ENCODE measurements at regions not wholly inside any gene's neighbourhood (a gene's known extent, or its start where the extent isn't known, plus 50 kb on each side); places are given as distances from the start of the nearest gene placed in this dataset.

DNA sequence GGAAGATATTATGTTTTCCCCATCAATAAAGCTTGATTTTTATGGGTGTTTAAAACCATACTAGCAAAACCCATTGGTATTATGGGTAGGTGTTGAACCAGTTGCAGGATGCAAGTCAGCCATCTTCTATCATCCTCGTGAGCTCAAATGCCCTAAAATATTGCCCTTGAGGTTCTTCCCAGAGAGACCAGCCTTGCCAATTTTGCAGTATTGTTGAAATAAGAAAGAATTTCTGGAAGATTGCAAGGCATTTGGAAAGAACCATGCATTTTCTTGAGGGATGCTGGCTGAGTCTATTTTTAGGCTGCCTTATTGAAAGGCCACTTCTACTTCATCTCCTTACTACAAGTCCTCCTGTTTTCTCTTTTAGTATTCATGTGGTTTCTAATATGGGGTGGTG, 60.9 kb upstream of the SOD3 start:
- 37 to 90% (median 66%) methylated on average over 1 of the region's 1 CpG for WGBS, 5 donors

DNA sequence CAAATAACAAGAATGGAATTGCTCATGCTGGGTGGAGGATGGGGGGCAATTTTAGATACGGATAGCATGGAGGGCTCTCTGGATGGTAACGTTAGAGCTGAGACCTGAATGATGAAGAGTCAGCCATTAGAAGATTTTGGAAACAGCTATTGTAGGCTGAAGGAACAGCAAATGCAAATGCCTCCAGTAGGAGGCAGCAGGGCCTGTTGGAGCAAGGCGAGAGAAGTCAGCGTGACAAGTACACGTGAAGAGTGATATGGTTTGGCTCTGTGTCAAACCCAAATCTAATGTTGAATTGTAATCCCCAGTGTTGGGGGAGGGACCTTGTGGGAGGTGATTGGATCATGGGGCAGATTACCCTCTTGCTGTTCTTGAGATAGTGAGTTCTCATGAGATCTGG, 59.3 kb upstream of the SOD3 start:
- WGBS, 5 donors, result 49 to 65% (median 55%) methylated on average over 5 of the region's 5 CpGs
- H3K27me3 ChIP-seq, result no peaks in the 10 kb centered on the region
- intact Hi-C loops (cut with DNase I; ENCODE audit: low total_unique reads), result no loop called here
- H3K4me3 ChIP-seq, result no peak overlapping the region
- TF ChIP-seq EP300 (IDR thresholded peaks at IDR 0.05) (no peak), POLR2AphosphoS5 (IDR thresholded peaks at IDR 0.05) (no peak), POLR2A (IDR thresholded peaks at IDR 0.05) (no peak)
- TF ChIP-seq, protein P1, sequence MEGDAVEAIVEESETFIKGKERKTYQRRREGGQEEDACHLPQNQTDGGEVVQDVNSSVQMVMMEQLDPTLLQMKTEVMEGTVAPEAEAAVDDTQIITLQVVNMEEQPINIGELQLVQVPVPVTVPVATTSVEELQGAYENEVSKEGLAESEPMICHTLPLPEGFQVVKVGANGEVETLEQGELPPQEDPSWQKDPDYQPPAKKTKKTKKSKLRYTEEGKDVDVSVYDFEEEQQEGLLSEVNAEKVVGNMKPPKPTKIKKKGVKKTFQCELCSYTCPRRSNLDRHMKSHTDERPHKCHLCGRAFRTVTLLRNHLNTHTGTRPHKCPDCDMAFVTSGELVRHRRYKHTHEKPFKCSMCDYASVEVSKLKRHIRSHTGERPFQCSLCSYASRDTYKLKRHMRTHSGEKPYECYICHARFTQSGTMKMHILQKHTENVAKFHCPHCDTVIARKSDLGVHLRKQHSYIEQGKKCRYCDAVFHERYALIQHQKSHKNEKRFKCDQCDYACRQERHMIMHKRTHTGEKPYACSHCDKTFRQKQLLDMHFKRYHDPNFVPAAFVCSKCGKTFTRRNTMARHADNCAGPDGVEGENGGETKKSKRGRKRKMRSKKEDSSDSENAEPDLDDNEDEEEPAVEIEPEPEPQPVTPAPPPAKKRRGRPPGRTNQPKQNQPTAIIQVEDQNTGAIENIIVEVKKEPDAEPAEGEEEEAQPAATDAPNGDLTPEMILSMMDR (IDR thresholded peaks at IDR 0.05), result no peak
- DNase-seq, result no peak
- H3K36me3 ChIP-seq, result no peaks in the 10 kb centered on the region
- no peak overlapping the region for H3K27ac ChIP-seq
- peaks cover 0 to 15% (median 7%) of the 10 kb centered on the region in 4 donors for H3K9me3 ChIP-seq
- H3K4me1 ChIP-seq, result peaks cover 0 to 12% (median 0%) of the 10 kb centered on the region in 4 donors

More for the DNA sequence above, 60.9 kb upstream of the SOD3 start:
- no peak for TF ChIP-seq POLR2AphosphoS5 (IDR thresholded peaks at IDR 0.05)
- no peak for DNase-seq
- Histone ChIP-seq H3K4me1 (peaks cover 0 to 24% (median 0%) of the 10 kb centered on the region in 4 donors), H3K27me3 (no peaks in the 10 kb centered on the region), H3K4me3 (no peak overlapping the region), H3K27ac (no peak overlapping the region), H3K9me3 (peaks cover 0 to 15% (median 7%) of the 10 kb centered on the region in 4 donors), H3K36me3 (no peaks in the 10 kb centered on the region)
- intact Hi-C loops (cut with DNase I; ENCODE audit: low total_unique reads), result no loop called here

DNA sequence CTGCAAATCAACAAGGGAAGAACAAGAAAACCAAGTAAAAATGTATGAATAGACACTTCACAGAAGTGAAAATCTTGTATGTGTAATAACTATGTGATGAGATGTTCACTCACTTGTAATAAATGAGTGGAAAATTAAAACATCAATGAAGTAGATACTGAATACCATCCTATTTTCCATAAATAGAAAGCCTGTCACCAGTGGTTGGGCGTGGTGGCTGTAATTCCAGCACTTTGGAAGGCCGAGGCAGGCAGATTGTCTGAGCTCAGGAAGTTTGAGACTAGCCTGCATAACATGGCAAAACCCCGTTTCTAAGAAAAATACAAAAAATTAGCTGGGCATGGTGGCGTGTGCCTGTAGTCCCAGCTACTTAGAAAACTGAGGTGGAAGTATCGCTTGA, 53.5 kb upstream of the SOD3 start:
- no peak overlapping the region for H3K4me3 ChIP-seq
- intact Hi-C loops (cut with DNase I; ENCODE audit: low total_unique reads), result no loop called here
- H3K9me3 ChIP-seq, result peaks cover 0 to 15% (median 7%) of the 10 kb centered on the region in 4 donors
- no peaks in the 10 kb centered on the region for H3K27me3 ChIP-seq
- H3K36me3 ChIP-seq, result no peaks in the 10 kb centered on the region
- no peak overlapping the region for H3K27ac ChIP-seq
- 83 to 89% (median 87%) methylated on average over 5 of the region's 5 CpGs for WGBS, 5 donors
- DNase-seq, result no peak
- TF ChIP-seq, protein P1 (IDR thresholded peaks at IDR 0.05), result no peak
- TF ChIP-seq EP300 (IDR thresholded peaks at IDR 0.05), result no peak
- TF ChIP-seq POLR2AphosphoS5 (IDR thresholded peaks at IDR 0.05), result no peak
- TF ChIP-seq POLR2A (IDR thresholded peaks at IDR 0.05), result no peak
- no peaks in the 10 kb centered on the region for H3K4me1 ChIP-seq

DNA sequence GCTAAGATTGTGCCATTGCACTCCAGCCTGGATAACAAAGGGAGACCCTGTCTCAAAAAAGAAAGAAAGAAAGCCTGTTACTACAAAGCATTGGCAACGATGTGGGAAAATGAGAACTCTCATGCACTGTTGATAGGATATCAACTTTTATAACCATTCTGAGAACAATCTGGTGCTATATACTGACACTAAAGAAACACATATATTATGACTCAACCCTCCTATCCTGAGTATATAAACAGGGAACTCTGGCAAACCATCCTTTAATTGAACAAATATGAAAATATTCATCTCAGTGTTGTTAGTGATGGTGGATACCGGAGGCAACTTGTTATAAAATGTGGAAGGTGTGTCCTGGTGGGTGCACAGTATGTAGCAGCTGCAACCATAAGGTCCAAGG, 53.0 kb upstream of the SOD3 start:
- WGBS, 5 donors, result 81 to 91% (median 90%) methylated on average over 2 of the region's 2 CpGs
- Histone ChIP-seq H3K27me3 (no peaks in the 10 kb centered on the region), H3K36me3 (no peaks in the 10 kb centered on the region), H3K27ac (no peak overlapping the region), H3K4me1 (no peaks in the 10 kb centered on the region), H3K4me3 (no peak overlapping the region), H3K9me3 (peaks cover 0 to 12% (median 5%) of the 10 kb centered on the region in 4 donors)
- DNase-seq, result no peak
- TF ChIP-seq POLR2A (IDR thresholded peaks at IDR 0.05) (no peak), POLR2AphosphoS5 (IDR thresholded peaks at IDR 0.05) (no peak), EP300 (IDR thresholded peaks at IDR 0.05) (no peak)
- TF ChIP-seq, protein P1 (IDR thresholded peaks at IDR 0.05), result no peak
- intact Hi-C loops (cut with DNase I; ENCODE audit: low total_unique reads), result no loop called here

DNA sequence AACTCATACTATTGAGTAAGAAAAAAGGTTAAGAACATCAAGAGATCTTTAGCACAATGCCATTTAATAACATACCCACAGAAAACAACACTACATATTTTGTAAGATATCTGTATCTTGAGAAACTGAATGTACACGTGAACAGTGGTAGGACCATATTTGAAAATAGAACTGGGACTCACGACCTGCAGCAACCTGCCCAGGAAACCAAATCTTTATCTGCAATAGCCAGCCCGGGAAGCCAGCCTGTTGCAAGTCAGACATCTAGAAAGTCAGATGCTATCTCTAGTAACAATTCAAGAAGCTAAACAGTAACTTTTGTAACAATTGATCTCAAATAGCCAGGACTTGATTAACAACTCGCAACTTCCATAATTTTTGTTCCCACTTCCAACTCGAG, 52.6 kb upstream of the SOD3 start:
- no peaks in the 10 kb centered on the region for H3K4me1 ChIP-seq
- 44 to 66% (median 53%) methylated on average over 5 of the region's 5 CpGs for WGBS, 5 donors
- no peak overlapping the region for H3K27ac ChIP-seq
- no peak overlapping the region for H3K4me3 ChIP-seq
- intact Hi-C loops (cut with DNase I; ENCODE audit: low total_unique reads), result no loop called here
- no peaks in the 10 kb centered on the region for H3K36me3 ChIP-seq
- no peaks in the 10 kb centered on the region for H3K27me3 ChIP-seq
- no peak for DNase-seq
- no peak for TF ChIP-seq POLR2AphosphoS5 (IDR thresholded peaks at IDR 0.05)
- no peak for TF ChIP-seq EP300 (IDR thresholded peaks at IDR 0.05)
- TF ChIP-seq POLR2A (IDR thresholded peaks at IDR 0.05), result no peak
- TF ChIP-seq, protein P1 (IDR thresholded peaks at IDR 0.05), result no peak
- peaks cover 0 to 8% (median 3%) of the 10 kb centered on the region in 4 donors for H3K9me3 ChIP-seq
